Neural progenitor cell (in vitro differentiated cells): ENCODE measurements at regions not wholly inside any gene's neighbourhood (a gene's known extent, or its start where the extent isn't known, plus 50 kb on each side); places are given as distances from the start of the nearest gene placed in this dataset.

Experiments used
- DNase-seq: peaks from one replicate; pipeline ENCODE4 v3.0.0-alpha.2; 2016; ENCODE audit warnings: low spot score
- H2AFZ ChIP-seq: fragments of 200-600 bp; sonication (generic); replicated peaks from 2 replicates; pipeline ENCODE4 v1.6.1; 2016; ENCODE audit warnings: antibody characterized with exemption
- H3F3A ChIP-seq: fragments of 200-600 bp; sonication (generic); 2 replicates; pipeline ENCODE4 v1.6.1; 2016; ENCODE audit warnings: antibody characterized with exemption, low read depth
- H3K27ac ChIP-seq: fragments of 200-600 bp; sonication (generic); 2 replicates; pipeline ENCODE4 v1.5.1; 2016; ENCODE audit warnings: mild to moderate bottlenecking
- H3K27me3 ChIP-seq: fragments of 200-600 bp; sonication (generic); 2 replicates; pipeline ENCODE4 v1.6.1; 2016; ENCODE audit warnings: mild to moderate bottlenecking, moderate library complexity
- H3K36me3 ChIP-seq: fragments of 200-600 bp; sonication (generic); 2 replicates; pipeline ENCODE4 v1.5.1; 2016
- H3K4me1 ChIP-seq: fragments of 200-600 bp; sonication (generic); 2 replicates; pipeline ENCODE4 v1.6.1; 2016; ENCODE audit warnings: mixed run types
- H3K4me2 ChIP-seq: fragments of 200-600 bp; sonication (generic); 2 replicates; pipeline ENCODE4 v1.6.1; 2016
- H3K4me3 ChIP-seq: fragments of 200-600 bp; sonication (generic); 2 replicates; pipeline ENCODE4 v1.5.1; 2016
- H3K79me2 ChIP-seq: fragments of 200-600 bp; sonication (generic); 2 replicates; pipeline ENCODE4 v1.6.1; 2016; ENCODE audit warnings: low read depth
- H3K9ac ChIP-seq: fragments of 200-600 bp; sonication (generic); 2 replicates; pipeline ENCODE4 v1.6.1; 2016
- H3K9me3 ChIP-seq: fragments of 200-600 bp; sonication (generic); 2 replicates; pipeline ENCODE4 v1.5.1; 2016; ENCODE audit warnings: low read depth
- H4K20me1 ChIP-seq: fragments of 200-600 bp; sonication (generic); 2 replicates; pipeline ENCODE4 v1.6.1; 2016; ENCODE audit warnings: low read depth
- H3K27ac Mint-ChIP-seq: 3 replicates; pipeline ENCODE4 v1.8.0; 2021; ENCODE audit warnings: mixed read lengths
- H3K27me3 Mint-ChIP-seq: 2 replicates; pipeline ENCODE4 v1.8.0; 2022; ENCODE audit warnings: low read depth, mild to moderate bottlenecking, inconsistent platforms, moderate library complexity, mixed read lengths; ENCODE audit not compliant: insufficient read depth
- H3K36me3 Mint-ChIP-seq: 3 replicates; pipeline ENCODE4 v1.8.0; 2021; ENCODE audit warnings: mixed read lengths
- H3K4me1 Mint-ChIP-seq: 3 replicates; pipeline ENCODE4 v1.8.0; 2021; ENCODE audit warnings: mixed read lengths
- H3K4me3 Mint-ChIP-seq: 3 replicates; pipeline ENCODE4 v1.8.0; 2021; ENCODE audit warnings: mild to moderate bottlenecking, moderate library complexity, mixed read lengths
- H3K9me3 Mint-ChIP-seq: 3 replicates; pipeline ENCODE4 v1.8.0; 2020; ENCODE audit warnings: mixed read lengths
- EZH2 ChIP-seq: fragments of 200-600 bp; sonication (generic); IDR thresholded peaks from 2 replicates; pipeline ENCODE4 v1.6.1; 2017; ENCODE audit warnings: antibody characterized with exemption, mild to moderate bottlenecking, moderate library complexity
- EZH2phosphoT487 ChIP-seq: fragments of 200-600 bp; sonication (generic); IDR thresholded peaks from 2 replicates; pipeline ENCODE4 v1.6.1; 2017; ENCODE audit warnings: antibody characterized with exemption
- TF ChIP-seq, protein P1 (sequence below): fragments of 200-600 bp; sonication (generic); IDR thresholded peaks from 2 replicates; pipeline ENCODE4 v1.5.1; 2017; ENCODE audit warnings: antibody characterized with exemption, mild to moderate bottlenecking

DNA sequence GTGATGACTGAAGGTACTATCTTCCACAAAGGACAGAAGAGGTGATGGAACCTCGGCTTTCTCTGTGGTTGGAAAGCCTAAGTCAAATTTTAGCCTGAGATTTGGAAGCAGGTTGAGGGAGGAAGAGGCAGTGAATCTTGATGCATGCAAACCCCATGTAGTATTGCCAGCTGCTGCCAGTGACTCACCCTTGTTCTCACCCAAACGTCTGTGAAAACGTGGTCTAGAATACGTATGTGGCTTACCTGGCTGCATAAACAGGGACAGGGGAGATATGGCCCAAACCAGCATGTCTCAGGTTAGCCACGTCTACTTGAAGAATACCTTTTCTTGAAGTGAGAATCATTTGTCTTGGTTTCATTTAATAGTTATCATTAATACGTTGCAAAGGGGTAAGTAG lies 438.0 kb upstream of the MAF start:
- Histone ChIP-seq H3K4me2 (no peak overlapping the region), H3F3A (no peaks in the 10 kb centered on the region), H3K9ac (no peak overlapping the region), H3K27me3 (no peaks in the 10 kb centered on the region), H3K79me2 (no peaks in the 10 kb centered on the region), H3K27ac (no peak overlapping the region), H2AFZ (no peak overlapping the region), H3K4me1 (peaks cover 4% of the 10 kb centered on the region), H3K9me3 (no peaks in the 10 kb centered on the region), H3K36me3 (no peaks in the 10 kb centered on the region), H4K20me1 (no peaks in the 10 kb centered on the region), H3K4me3 (no peak overlapping the region)
- Mint-ChIP-seq H3K27ac (no peak overlapping the region), H3K4me1 (peaks cover 5% of the 10 kb centered on the region), H3K9me3 (peaks cover 11% of the 10 kb centered on the region), H3K36me3 (no peaks in the 10 kb centered on the region), H3K27me3 (peaks cover 6% of the 10 kb centered on the region), H3K4me3 (no peak overlapping the region)
- DNase-seq: no peak
- TF ChIP-seq EZH2: no peak
- TF ChIP-seq, protein P1, sequence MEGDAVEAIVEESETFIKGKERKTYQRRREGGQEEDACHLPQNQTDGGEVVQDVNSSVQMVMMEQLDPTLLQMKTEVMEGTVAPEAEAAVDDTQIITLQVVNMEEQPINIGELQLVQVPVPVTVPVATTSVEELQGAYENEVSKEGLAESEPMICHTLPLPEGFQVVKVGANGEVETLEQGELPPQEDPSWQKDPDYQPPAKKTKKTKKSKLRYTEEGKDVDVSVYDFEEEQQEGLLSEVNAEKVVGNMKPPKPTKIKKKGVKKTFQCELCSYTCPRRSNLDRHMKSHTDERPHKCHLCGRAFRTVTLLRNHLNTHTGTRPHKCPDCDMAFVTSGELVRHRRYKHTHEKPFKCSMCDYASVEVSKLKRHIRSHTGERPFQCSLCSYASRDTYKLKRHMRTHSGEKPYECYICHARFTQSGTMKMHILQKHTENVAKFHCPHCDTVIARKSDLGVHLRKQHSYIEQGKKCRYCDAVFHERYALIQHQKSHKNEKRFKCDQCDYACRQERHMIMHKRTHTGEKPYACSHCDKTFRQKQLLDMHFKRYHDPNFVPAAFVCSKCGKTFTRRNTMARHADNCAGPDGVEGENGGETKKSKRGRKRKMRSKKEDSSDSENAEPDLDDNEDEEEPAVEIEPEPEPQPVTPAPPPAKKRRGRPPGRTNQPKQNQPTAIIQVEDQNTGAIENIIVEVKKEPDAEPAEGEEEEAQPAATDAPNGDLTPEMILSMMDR: no peak
- TF ChIP-seq EZH2phosphoT487: no peak

DNA sequence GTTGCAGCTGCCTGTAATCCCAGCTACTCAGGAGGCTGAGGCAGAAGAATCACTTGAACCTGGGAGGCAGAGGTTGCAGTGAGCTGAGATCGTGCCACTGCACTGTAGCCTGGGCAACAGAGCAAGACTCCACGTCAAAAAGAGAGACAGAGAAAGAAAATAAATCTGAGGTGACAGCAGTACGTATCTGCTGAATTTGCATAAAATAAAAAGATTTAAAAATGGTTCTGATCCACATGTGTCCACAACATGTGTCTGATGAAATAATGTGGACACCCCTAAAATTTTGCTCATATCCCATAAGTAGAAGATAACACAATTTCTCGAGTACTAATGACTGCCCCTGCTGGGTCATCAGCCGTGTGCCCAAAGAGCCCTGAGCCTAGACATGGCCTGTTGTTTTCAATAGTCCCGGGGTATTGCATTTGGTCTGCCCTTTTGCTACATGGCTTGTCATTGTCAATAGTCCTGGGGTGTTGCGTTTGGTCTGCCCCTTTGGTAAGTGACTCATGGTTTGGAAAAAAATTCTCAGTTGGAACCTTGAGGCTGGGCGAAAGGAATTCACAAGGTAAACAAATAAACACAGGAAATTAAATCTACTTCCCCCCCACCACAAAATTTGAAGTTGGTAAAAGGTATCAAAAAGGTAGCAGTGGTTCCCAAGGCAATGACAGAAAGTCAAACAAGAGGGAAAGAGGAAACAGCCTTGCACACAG lies 434.6 kb upstream of the MAF start:
- Mint-ChIP-seq H3K27me3 (peaks cover 2% of the 10 kb centered on the region), H3K4me1 (peaks cover 5% of the 10 kb centered on the region), H3K4me3 (no peak overlapping the region), H3K27ac (no peak overlapping the region), H3K36me3 (no peaks in the 10 kb centered on the region), H3K9me3 (peaks cover 20% of the 10 kb centered on the region)
- peaks cover 14% of the 10 kb centered on the region for H3K27me3 ChIP-seq
- no peak for DNase-seq
- H3K9ac ChIP-seq: no peak overlapping the region
- peaks cover 7% of the 10 kb centered on the region for H3K4me1 ChIP-seq
- no peaks in the 10 kb centered on the region for H3F3A ChIP-seq
- no peak overlapping the region for H3K4me2 ChIP-seq
- no peaks in the 10 kb centered on the region for H3K79me2 ChIP-seq
- H3K4me3 ChIP-seq: no peak overlapping the region
- H3K36me3 ChIP-seq: no peaks in the 10 kb centered on the region
- H3K9me3 ChIP-seq: no peaks in the 10 kb centered on the region
- no peak overlapping the region for H3K27ac ChIP-seq
- TF ChIP-seq, protein P1: no peak
- TF ChIP-seq EZH2phosphoT487 (no peak), EZH2 (no peak)
- no peak overlapping the region for H2AFZ ChIP-seq
- no peaks in the 10 kb centered on the region for H4K20me1 ChIP-seq

DNA sequence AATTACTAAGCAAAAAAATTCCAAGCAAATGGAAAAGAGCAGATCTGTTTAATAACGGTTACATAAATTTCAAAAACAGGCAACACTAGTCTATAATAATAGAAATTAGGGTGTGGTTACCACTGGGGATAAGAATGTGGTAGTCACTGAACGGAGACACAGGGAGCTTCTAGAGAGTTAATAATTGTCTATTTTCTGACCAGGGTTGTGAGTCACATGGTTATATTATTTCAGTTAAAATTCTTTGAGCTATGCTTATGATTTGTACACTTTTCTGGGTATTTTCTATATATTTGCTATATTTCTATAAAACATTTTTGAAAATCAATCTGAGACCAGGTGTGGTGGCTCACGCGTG lies 433.9 kb upstream of the MAF start:
- no peak overlapping the region for H3K4me3 Mint-ChIP-seq
- no peaks in the 10 kb centered on the region for H3K79me2 ChIP-seq
- H3K27ac ChIP-seq: no peak overlapping the region
- H3K4me1 ChIP-seq: peaks cover 14% of the 10 kb centered on the region
- no peak overlapping the region for H2AFZ ChIP-seq
- H3K4me2 ChIP-seq: no peak overlapping the region
- no peak overlapping the region for H3K4me3 ChIP-seq
- H3K36me3 ChIP-seq: no peaks in the 10 kb centered on the region
- no peaks in the 10 kb centered on the region for H3K36me3 Mint-ChIP-seq
- peaks cover 2% of the 10 kb centered on the region for H3K27me3 Mint-ChIP-seq
- H3K9me3 ChIP-seq: no peaks in the 10 kb centered on the region
- no peak overlapping the region for H3K9ac ChIP-seq
- DNase-seq: no peak
- peaks cover 14% of the 10 kb centered on the region for H3K27me3 ChIP-seq
- peaks cover 19% of the 10 kb centered on the region for H3K9me3 Mint-ChIP-seq
- no peaks in the 10 kb centered on the region for H4K20me1 ChIP-seq
- peaks cover 9% of the 10 kb centered on the region for H3K4me1 Mint-ChIP-seq
- TF ChIP-seq EZH2 (no peak), EZH2phosphoT487 (no peak)
- TF ChIP-seq, protein P1: no peak
- no peak overlapping the region for H3K27ac Mint-ChIP-seq
- peaks cover 5% of the 10 kb centered on the region for H3F3A ChIP-seq
